ENCODE measurements at regions not wholly inside any gene's neighbourhood (a gene's known extent, or its start where the extent isn't known, plus 50 kb on each side); places are given as distances from the start of the nearest gene placed in this dataset.

GRCh38 chr20:33916768-33917167 is 76.9 kb upstream of the RALY start:
- H3K4me3 ChIP-seq (ENCODE audit: extremely low read depth in 1 of 4, insufficient read depth in 2 of 4, low read depth in 3 of 4, low read length in 4 of 4) = no peak overlapping the region
- no peaks in the 10 kb centered on the region for H3K4me1 ChIP-seq (replicated peaks in 1 of 4; ENCODE audit: control insufficient read depth in 3 of 4, insufficient read depth in 4 of 4, low read length in 3 of 4)
- H3K4me2 ChIP-seq (ENCODE audit: insufficient read depth in 1 of 2, low read depth in 2 of 2, low read length in 2 of 2) = no peak overlapping the region
- no peak overlapping the region for H2BK120ac ChIP-seq (replicated peaks; ENCODE audit: low read depth, low read length)
- no peak overlapping the region for H2AFZ ChIP-seq (ENCODE audit: low read length)
- no peak for DNase-seq (ENCODE audit: low read depth in 1 of 2, low spot score in 2 of 2)
- WGBS, 2 experiments (ENCODE audit: extremely low coverage in 1 of 2, insufficient coverage in 1 of 2, insufficient read length in 1 of 2, insufficient replicate concordance in 2 of 2, low coverage in 1 of 2, low lambda C conversion rate in 2 of 2, missing lambda C conversion rate in 1 of 2) = 88% methylated on average over 2 of the region's 2 CpGs; no CpG with 5 or more reads in 1 of the 2 experiments
- FAIRE-seq = no peak
- no peaks in the 10 kb centered on the region for H3K9me3 ChIP-seq (ENCODE audit: insufficient read depth in 2 of 2, low read depth in 1 of 2, low read length in 1 of 2)
- ChIA-PET POLR2A (ENCODE audit: partially characterized antibody) (no interaction called here), CTCF (ENCODE audit: partially characterized antibody) (interaction anchor here (1.2 to 6.0 kb wide), 14 partner anchors 10 to 157 kb away, joined by 3 to 73 read pairs (median 10); no protein-coding TSS in a partner anchor)
- no peaks in the 10 kb centered on the region for H4K20me1 ChIP-seq (replicated peaks in 1 of 2; ENCODE audit: control insufficient read depth in 1 of 2, insufficient read depth in 2 of 2, low read length in 2 of 2)
- H3K27ac ChIP-seq (ENCODE audit: low read depth, low read length) = no peak overlapping the region
- no peak overlapping the region for H3K18ac ChIP-seq (ENCODE audit: extremely low read depth, low read length)
- H3K56ac ChIP-seq (replicated peaks; ENCODE audit: insufficient read length, low read depth, low read length) = no peak overlapping the region
- H3K23me2 ChIP-seq (ENCODE audit: low read depth, low read length) = no peaks in the 10 kb centered on the region
- no peak overlapping the region for H4K91ac ChIP-seq (replicated peaks; ENCODE audit: insufficient read length, low read length)
- no peaks in the 10 kb centered on the region for H3K36me3 ChIP-seq (ENCODE audit: control insufficient read depth in 2 of 4, insufficient read depth in 4 of 4, low read length in 3 of 4)
- no peak overlapping the region for H4K8ac ChIP-seq (ENCODE audit: extremely low read depth, insufficient read depth, low read length)
- no peak overlapping the region for H2AK5ac ChIP-seq (ENCODE audit: low read depth, low read length)
- no peak overlapping the region for H3K23ac ChIP-seq (ENCODE audit: insufficient read length)
- H3K27me3 ChIP-seq (replicated peaks in 1 of 4; ENCODE audit: control insufficient read depth in 3 of 4, extremely low read depth in 1 of 4, insufficient read depth in 3 of 4, low read length in 3 of 4) = no peaks in the 10 kb centered on the region
- TF ChIP-seq YY1 (IDR thresholded peaks at IDR 0.05; ENCODE audit: low read depth, low read length) = no peak
- TF ChIP-seq TAF1 (IDR thresholded peaks at IDR 0.05; ENCODE audit: low read depth, low read length) = no peak
- TF ChIP-seq RBBP5 (IDR thresholded peaks at IDR 0.05; ENCODE audit: borderline replicate concordance, low read depth, low read length) = no peak
- TF ChIP-seq SIX5 (IDR thresholded peaks at IDR 0.05; ENCODE audit: low read depth, low read length) = no peak
- no peak for TF ChIP-seq PHF8 (conservative IDR thresholded peaks at IDR 0.05; ENCODE audit: low read depth, low read length)
- no peak for TF ChIP-seq JUN (IDR thresholded peaks at IDR 0.05; ENCODE audit: low read depth, low read length)
- TF ChIP-seq SIN3A (conservative IDR thresholded peaks at IDR 0.05 in 1 of 2, IDR thresholded peaks at IDR 0.05 in 1 of 2; ENCODE audit: low read depth in 1 of 2, low read length in 2 of 2) = no peak
- no peak for TF ChIP-seq CTCF (IDR thresholded peaks at IDR 0.05; ENCODE audit: control extremely low read depth in 1 of 3, insufficient read depth in 1 of 3, low read depth in 1 of 3, low read length in 3 of 3)
- no peak overlapping the region for H2BK15ac ChIP-seq (ENCODE audit: low read length)
- no peaks in the 10 kb centered on the region for H3K79me1 ChIP-seq (ENCODE audit: low read depth, low read length)
- H3K79me2 ChIP-seq (ENCODE audit: control insufficient read depth in 1 of 2, insufficient read depth in 2 of 2, low read length in 2 of 2) = no peaks in the 10 kb centered on the region
- no peak overlapping the region for H3K9ac ChIP-seq (replicated peaks in 1 of 4; ENCODE audit: extremely low read depth in 1 of 4, low read depth in 3 of 4, low read length in 3 of 4)
- H2BK12ac ChIP-seq (ENCODE audit: low read depth, low read length) = no peak overlapping the region
- no peak overlapping the region for H2BK5ac ChIP-seq (ENCODE audit: low read depth, low read length)
- H2BK20ac ChIP-seq (ENCODE audit: low read length) = no peak overlapping the region
- no peak overlapping the region for H3K4ac ChIP-seq (replicated peaks; ENCODE audit: insufficient read length, low read depth, low read length)
- no peak overlapping the region for H3K14ac ChIP-seq (ENCODE audit: insufficient read length)
- no peak overlapping the region for H4K5ac ChIP-seq (ENCODE audit: insufficient read length, low read depth, low read length)

All from H1 (cell line).